CD14-positive monocyte (primary cell): ENCODE measurements at regions not wholly inside any gene's neighbourhood (a gene's known extent, or its start where the extent isn't known, plus 50 kb on each side); places are given as distances from the start of the nearest gene placed in this dataset.

Experiments used
- DNase-seq, 3 donors: peaks; one replicate each; pipeline ENCODE4 v3.0.0-alpha.2; 2011 to 2022
- H2AFZ ChIP-seq: 2 replicates; pipeline ENCODE4 v1.6.0; 2012; ENCODE audit warnings: mild to moderate bottlenecking, low read depth, low read length, inconsistent platforms; ENCODE audit not compliant: insufficient read depth, poor library complexity, severe bottlenecking
- H3K27ac ChIP-seq, 2 donors: 1 replicate in 1 of 2; 2 replicates in 1 of 2; pipeline ENCODE4 v1.5.1; 2012 to 2013; ENCODE audit warnings: low read length in 2 of 2, control low read depth in 1 of 2, inconsistent platforms in 1 of 2, low read depth in 1 of 2, mild to moderate bottlenecking in 1 of 2
- H3K27me3 ChIP-seq, 2 donors: one replicate each; pipeline versions ENCODE4 v1.6.0 to v1.6.1; 2011 to 2013; ENCODE audit warnings: low read length in 2 of 2; ENCODE audit not compliant: control insufficient read depth in 2 of 2, insufficient read depth in 2 of 2
- H3K36me3 ChIP-seq, 2 donors: replicated peaks in 1 of 2; 1 replicate in 1 of 2; 2 replicates in 1 of 2; pipeline versions ENCODE4 v1.5.1 to v1.6.1; 2012 to 2013; ENCODE audit warnings: low read length in 2 of 2, control low read depth in 1 of 2, inconsistent platforms in 1 of 2, mild to moderate bottlenecking in 1 of 2; ENCODE audit not compliant: insufficient read depth in 2 of 2, control insufficient read depth in 1 of 2
- H3K4me1 ChIP-seq, 2 donors: 1 replicate in 1 of 2; 2 replicates in 1 of 2; pipeline versions ENCODE4 v1.5.1 to v1.6.1; 2012 to 2013; ENCODE audit warnings: low read length in 2 of 2, control low read depth in 1 of 2, inconsistent platforms in 1 of 2, mild to moderate bottlenecking in 1 of 2, moderate library complexity in 1 of 2; ENCODE audit not compliant: insufficient read depth in 2 of 2, control insufficient read depth in 1 of 2
- H3K4me2 ChIP-seq: replicated peaks from 2 replicates; pipeline ENCODE3; 2012; ENCODE audit warnings: low read length, moderate library complexity, mild to moderate bottlenecking; ENCODE audit not compliant: poor library complexity, severe bottlenecking; ENCODE audit errors: extremely low read depth
- H3K4me3 ChIP-seq, 3 experiments: fragments of 200-600 bp in 1 of 3; sonication (generic) in 1 of 3; replicated peaks in 1 of 3; 1 replicate in 2 of 3; 2 replicates in 1 of 3; pipeline ENCODE4 v1.5.1; 2011 to 2013; ENCODE audit warnings: low read length in 3 of 3, mild to moderate bottlenecking in 3 of 3, control low read depth in 2 of 3, low read depth in 2 of 3, inconsistent platforms in 1 of 3, moderate library complexity in 1 of 3
- H3K79me2 ChIP-seq: 2 replicates; pipeline ENCODE4 v1.6.0; 2012; ENCODE audit warnings: mild to moderate bottlenecking, control low read depth, inconsistent platforms, low read length, moderate library complexity; ENCODE audit not compliant: insufficient read depth
- H3K9ac ChIP-seq: 2 replicates; pipeline ENCODE4 v1.6.0; 2017; ENCODE audit warnings: low read length, mild to moderate bottlenecking; ENCODE audit not compliant: insufficient read depth, poor library complexity, severe bottlenecking
- H3K9me3 ChIP-seq, 2 donors: replicated peaks in 1 of 2; 1 replicate in 1 of 2; 2 replicates in 1 of 2; pipeline versions ENCODE4 v1.5.1 to v1.6.1; 2012 to 2013; ENCODE audit warnings: low read length in 2 of 2, control low read depth in 1 of 2; ENCODE audit not compliant: control insufficient read depth in 1 of 2, insufficient read depth in 1 of 2
- H4K20me1 ChIP-seq: 2 replicates; pipeline ENCODE4 v1.6.0; 2012; ENCODE audit warnings: mild to moderate bottlenecking, low read length, control low read depth, moderate library complexity; ENCODE audit not compliant: insufficient read depth
- H3K27ac Mint-ChIP-seq, 7 donors: one replicate each; pipeline ENCODE4 v1.8.0; 2020; ENCODE audit warnings: mild to moderate bottlenecking in 7 of 7, mixed read lengths in 7 of 7, moderate library complexity in 6 of 7, inconsistent platforms in 2 of 7
- H3K27me3 Mint-ChIP-seq, 3 donors: one replicate each; pipeline ENCODE4 v1.8.0; 2021 to 2022; ENCODE audit warnings: low read depth in 3 of 3, mild to moderate bottlenecking in 3 of 3, mixed read lengths in 3 of 3, moderate library complexity in 3 of 3, inconsistent platforms in 1 of 3
- H3K36me3 Mint-ChIP-seq, 2 donors: one replicate each; pipeline ENCODE4 v1.8.0; 2020; ENCODE audit warnings: mixed read lengths in 2 of 2, inconsistent platforms in 1 of 2, mild to moderate bottlenecking in 1 of 2
- H3K4me1 Mint-ChIP-seq: one replicate; pipeline ENCODE4 v1.8.0; 2020; ENCODE audit warnings: mild to moderate bottlenecking, mixed read lengths
- H3K4me3 Mint-ChIP-seq, 2 donors: one replicate each; pipeline ENCODE4 v1.8.0; 2020; ENCODE audit warnings: mild to moderate bottlenecking in 2 of 2, mixed read lengths in 2 of 2, moderate library complexity in 1 of 2
- H3K9me3 Mint-ChIP-seq, 7 donors: one replicate each; pipeline ENCODE4 v1.8.0; 2020 to 2022; ENCODE audit warnings: mixed read lengths in 7 of 7, mild to moderate bottlenecking in 6 of 7, moderate library complexity in 6 of 7, inconsistent platforms in 2 of 7
- CTCF ChIP-seq: fragments of 200-600 bp; IDR thresholded peaks from one replicate; pipeline ENCODE4 v1.8.0; 2022; ENCODE audit warnings: antibody characterized with exemption, mild to moderate bottlenecking
- WGBS: methylation state at CpG from one replicate; pipeline ENCODE4 v1.1.5; 2013; ENCODE audit warnings: missing lambda C conversion rate; ENCODE audit not compliant: insufficient coverage; 5-methylcytosine and 5-hydroxymethylcytosine counted together
- intact Hi-C, 2 donors: fragments of 100-400 bp; cut with micrococcal nuclease; formaldehyde crosslinking; loops; one replicate each; pipeline versions ENCODE4 v1.15.0 to v1.15.1; 2023

- no peak overlapping the region for H3K4me3 Mint-ChIP-seq
- peaks cover 0 to 4% of the 10 kb centered on the region in 2 donors for H3K36me3 Mint-ChIP-seq
- H3K4me1 ChIP-seq, result peaks cover 30 to 45% of the 10 kb centered on the region in 2 donors
- H3K36me3 ChIP-seq, result no peaks in the 10 kb centered on the region
- no peaks in the 10 kb centered on the region for H3K9me3 ChIP-seq
- H3K9me3 Mint-ChIP-seq, result peaks cover 0 to 1% (median 0%) of the 10 kb centered on the region in 7 donors
- peak overlapping the region; percentile 48 for H2AFZ ChIP-seq
- TF ChIP-seq CTCF, result no peak
- intact Hi-C loops, result no loop called here
- H3K27ac Mint-ChIP-seq, result peak overlapping the region in 3 of 7 donors; percentile 7 to 78 (median 40)
- H4K20me1 ChIP-seq, result no peaks in the 10 kb centered on the region
- peaks cover 0 to 3% (median 2%) of the 10 kb centered on the region in 3 donors for H3K27me3 Mint-ChIP-seq
- peaks cover 49% of the 10 kb centered on the region for H3K4me1 Mint-ChIP-seq
- 27% methylated on average over 5 of the region's 6 CpGs for WGBS
- peak; percentile 27 to 61 (median 28) for DNase-seq
- no peak overlapping the region for H3K27ac ChIP-seq
- H3K79me2 ChIP-seq, result no peaks in the 10 kb centered on the region
- no peak overlapping the region for H3K4me2 ChIP-seq
- no peaks in the 10 kb centered on the region for H3K27me3 ChIP-seq
- no peak overlapping the region for H3K4me3 ChIP-seq
- H3K9ac ChIP-seq, result no peak overlapping the region
Observed at GRCh38 chr2:111705711-111706336, 178.2 kb downstream of the ANAPC1 start.

- H3K4me1 ChIP-seq, result peaks cover 23 to 41% of the 10 kb centered on the region in 2 donors
- no peak overlapping the region for H3K9ac ChIP-seq
- no peaks in the 10 kb centered on the region for H3K9me3 ChIP-seq
- WGBS, result 85% methylated on average over 9 of the region's 9 CpGs
- Mint-ChIP-seq H3K9me3 (no peaks in the 10 kb centered on the region), H3K27ac (no peak overlapping the region), H3K27me3 (peaks cover 0 to 3% (median 2%) of the 10 kb centered on the region in 3 donors), H3K36me3 (peaks cover 0 to 2% of the 10 kb centered on the region in 2 donors), H3K4me3 (no peak overlapping the region), H3K4me1 (peaks cover 45% of the 10 kb centered on the region)
- H2AFZ ChIP-seq, result no peak overlapping the region
- no peak overlapping the region for H3K4me3 ChIP-seq
- intact Hi-C loops, result no loop called here
- H4K20me1 ChIP-seq, result no peaks in the 10 kb centered on the region
- no peak for DNase-seq
- H3K36me3 ChIP-seq, result no peaks in the 10 kb centered on the region
- no peaks in the 10 kb centered on the region for H3K79me2 ChIP-seq
- no peaks in the 10 kb centered on the region for H3K27me3 ChIP-seq
- no peak for TF ChIP-seq CTCF
- H3K27ac ChIP-seq, result no peak overlapping the region
- no peak overlapping the region for H3K4me2 ChIP-seq
Observed at GRCh38 chr2:111706481-111707001, 177.5 kb downstream of the ANAPC1 start.
